ENCODE measurements at regions not wholly inside any gene's neighbourhood (a gene's known extent, or its start where the extent isn't known, plus 50 kb on each side); places are given as distances from the start of the nearest gene placed in this dataset.

- no peak for TF ChIP-seq CTCF (IDR thresholded peaks at IDR 0.05)
- no peak for TF ChIP-seq POLR2A (IDR thresholded peaks at IDR 0.05)
Measured at GRCh38 chr10:62584731-62585130, 210.6 kb downstream of the ZNF365 start.

Data from testis (tissue), 2 donors.